Neural crest cell (in vitro differentiated cells): ENCODE measurements at regions not wholly inside any gene's neighbourhood (a gene's known extent, or its start where the extent isn't known, plus 50 kb on each side); places are given as distances from the start of the nearest gene placed in this dataset.

ENCODE experiments used
- DNase-seq: peaks from one replicate; pipeline ENCODE4 v3.0.0; 2021; ENCODE audit warnings: low read depth, mixed read lengths, low spot score
- H3K27ac Mint-ChIP-seq: one replicate; pipeline ENCODE4 v1.8.0; 2021; ENCODE audit warnings: mild to moderate bottlenecking, mixed read lengths; ENCODE audit not compliant: unreplicated experiment
- H3K27me3 Mint-ChIP-seq: 2 replicates; pipeline ENCODE4 v1.8.0; 2021; ENCODE audit warnings: low read depth, mild to moderate bottlenecking, mixed read lengths
- H3K36me3 Mint-ChIP-seq: 2 replicates; pipeline ENCODE4 v1.8.0; 2021; ENCODE audit warnings: low read depth, mild to moderate bottlenecking, mixed read lengths
- H3K4me1 Mint-ChIP-seq: 2 replicates; pipeline ENCODE4 v1.8.0; 2021; ENCODE audit warnings: mixed read lengths
- H3K4me3 Mint-ChIP-seq: one replicate; pipeline ENCODE4 v1.8.0; 2021; ENCODE audit warnings: mild to moderate bottlenecking, mixed read lengths
- H3K9me3 Mint-ChIP-seq: 2 replicates; pipeline ENCODE4 v1.8.0; 2021; ENCODE audit warnings: mixed read lengths
- CTCF ChIP-seq: fragments of 200-600 bp; sonication (generic); conservative IDR thresholded peaks from 2 replicates; pipeline ENCODE4 v1.5.0; 2021; ENCODE audit warnings: antibody characterized with exemption, mild to moderate bottlenecking

- TF ChIP-seq CTCF = no peak
- H3K27me3 Mint-ChIP-seq = no peaks in the 10 kb centered on the region
These were observed 461.1 kb upstream of the NRP1 start for GRCh38 chr10:33795529-33795928.

GRCh38 chr10:33794460-33794859, 460.0 kb upstream of the NRP1 start:
- Mint-ChIP-seq H3K36me3 (no peaks in the 10 kb centered on the region), H3K27ac (no peak overlapping the region), H3K9me3 (peaks cover 4% of the 10 kb centered on the region), H3K27me3 (no peaks in the 10 kb centered on the region), H3K4me3 (no peak overlapping the region), H3K4me1 (peaks cover 22% of the 10 kb centered on the region)
- DNase-seq = no peak
- TF ChIP-seq CTCF = no peak

More at GRCh38 chr10:33795529-33795928, 461.1 kb upstream of the NRP1 start:
- Mint-ChIP-seq H3K27ac (no peak overlapping the region), H3K36me3 (no peaks in the 10 kb centered on the region), H3K9me3 (peaks cover 4% of the 10 kb centered on the region), H3K4me1 (peaks cover 15% of the 10 kb centered on the region), H3K4me3 (no peak overlapping the region)
- DNase-seq = no peak

GRCh38 chr10:33793793-33794192, 459.3 kb upstream of the NRP1 start:
- H3K27me3 Mint-ChIP-seq = no peaks in the 10 kb centered on the region
- peaks cover 22% of the 10 kb centered on the region for H3K4me1 Mint-ChIP-seq
- peak overlapping the region; percentile 64 for H3K27ac Mint-ChIP-seq
- DNase-seq = no peak
- no peak overlapping the region for H3K4me3 Mint-ChIP-seq
- H3K9me3 Mint-ChIP-seq = peaks cover 4% of the 10 kb centered on the region
- TF ChIP-seq CTCF = no peak
- no peaks in the 10 kb centered on the region for H3K36me3 Mint-ChIP-seq

GRCh38 chr10:33791272-33791660, 456.8 kb upstream of the NRP1 start:
- TF ChIP-seq CTCF = no peak
- Mint-ChIP-seq H3K36me3 (no peaks in the 10 kb centered on the region), H3K27me3 (no peaks in the 10 kb centered on the region), H3K27ac (no peak overlapping the region), H3K4me3 (peak overlapping the region; percentile 7), H3K4me1 (peaks cover 22% of the 10 kb centered on the region), H3K9me3 (no peaks in the 10 kb centered on the region)
- DNase-seq = no peak

GRCh38 chr10:33790521-33791271, 456.2 kb upstream of the NRP1 start:
- H3K27ac Mint-ChIP-seq = peak overlapping the region; percentile 50
- H3K36me3 Mint-ChIP-seq = no peaks in the 10 kb centered on the region
- DNase-seq = no peak
- H3K9me3 Mint-ChIP-seq = peaks cover 3% of the 10 kb centered on the region
- H3K4me1 Mint-ChIP-seq = peaks cover 22% of the 10 kb centered on the region
- H3K27me3 Mint-ChIP-seq = no peaks in the 10 kb centered on the region
- TF ChIP-seq CTCF = no peak
- H3K4me3 Mint-ChIP-seq = peak overlapping the region; percentile 15
